Activated CD4-positive, alpha-beta memory T cell treated with anti-CD3 and anti-CD28 coated beads, Interleukin-2, amount 10 ng/mL, durations not matched to agents 7 days and 5 days (primary cell): ENCODE measurements at regions not wholly inside any gene's neighbourhood (a gene's known extent, or its start where the extent isn't known, plus 50 kb on each side); places are given as distances from the start of the nearest gene placed in this dataset.

Experiments
- CTCF ChIA-PET: fragments of 350-600 bp; sonication (Branson Sonifier 250); formaldehyde crosslinking; loops from one replicate; lab custom pipeline; 2021; ENCODE audit warnings: antibody characterized with exemption, inconsistent platforms; lab: Charles Lee
- POLR2A ChIA-PET: fragments of 350-600 bp; sonication (Branson Sonifier 250); formaldehyde crosslinking; loops from one replicate; lab custom pipeline; 2021; ENCODE audit warnings: antibody characterized with exemption; lab: Charles Lee
- DNase-seq: peaks from one replicate; pipeline ENCODE4 v3.0.0-alpha.2; 2020
- H3K27ac Mint-ChIP-seq: one replicate; pipeline ENCODE4 v1.8.0; 2021; ENCODE audit warnings: mild to moderate bottlenecking, mixed read lengths
- H3K27me3 Mint-ChIP-seq: one replicate; pipeline ENCODE4 v1.8.0; 2021; ENCODE audit warnings: mixed read lengths
- H3K36me3 Mint-ChIP-seq: one replicate; pipeline ENCODE4 v1.8.0; 2021; ENCODE audit warnings: low read depth, mixed read lengths
- H3K4me1 Mint-ChIP-seq: one replicate; pipeline ENCODE4 v1.8.0; 2021; ENCODE audit warnings: mixed read lengths
- H3K4me3 Mint-ChIP-seq: one replicate; pipeline ENCODE4 v1.8.0; 2021; ENCODE audit warnings: mild to moderate bottlenecking, mixed read lengths
- H3K9me3 Mint-ChIP-seq: one replicate; pipeline ENCODE4 v1.8.0; 2021; ENCODE audit warnings: mixed read lengths

DNA sequence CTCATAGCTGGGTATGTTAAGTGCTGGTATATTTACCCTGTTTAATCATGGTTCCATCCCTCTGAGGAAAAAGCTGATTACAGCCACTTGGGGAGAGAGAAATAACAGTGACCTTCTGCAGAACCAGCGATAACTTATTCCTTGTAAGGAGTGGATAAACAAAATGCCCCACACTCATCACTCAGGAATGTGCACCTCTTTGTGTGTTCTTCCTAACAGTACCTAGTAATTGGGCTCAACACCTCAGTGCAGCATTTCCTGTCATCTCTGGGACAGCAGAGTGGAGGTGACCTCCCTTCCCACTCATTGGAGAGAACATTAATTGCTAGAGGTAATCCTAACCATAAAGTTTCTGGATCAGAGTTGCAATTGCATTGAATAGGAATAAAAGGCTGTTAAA is 112.5 kb upstream of the F3 start:
- no peaks in the 10 kb centered on the region for H3K9me3 Mint-ChIP-seq
- no peaks in the 10 kb centered on the region for H3K36me3 Mint-ChIP-seq
- H3K27ac Mint-ChIP-seq, result no peak overlapping the region
- ChIA-PET POLR2A (no interaction called here), CTCF (no interaction called here)
- H3K4me3 Mint-ChIP-seq, result no peak overlapping the region
- H3K4me1 Mint-ChIP-seq, result no peaks in the 10 kb centered on the region
- no peaks in the 10 kb centered on the region for H3K27me3 Mint-ChIP-seq
- DNase-seq, result no peak

DNA sequence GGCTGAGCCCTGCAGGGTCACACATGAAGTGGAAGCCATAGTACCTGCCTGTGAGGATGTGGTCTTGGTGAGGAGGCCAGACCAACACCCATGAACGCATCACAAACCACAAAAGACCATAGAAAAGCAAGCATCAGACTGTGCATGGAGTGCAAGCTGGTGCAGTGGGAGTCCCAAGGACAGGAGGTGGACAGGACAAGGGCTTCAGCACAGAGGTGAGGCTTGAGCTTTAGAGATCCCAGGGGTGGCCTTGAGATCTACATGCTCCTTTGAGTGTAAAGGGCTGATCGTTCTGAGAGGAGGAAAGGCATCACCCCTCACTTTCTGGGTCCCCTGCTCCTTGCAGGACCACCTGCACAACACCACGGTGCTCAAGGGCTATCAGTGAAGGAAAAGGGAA is 111.9 kb upstream of the F3 start:
- DNase-seq, result no peak
- Mint-ChIP-seq H3K9me3 (no peaks in the 10 kb centered on the region), H3K36me3 (no peaks in the 10 kb centered on the region), H3K27me3 (no peaks in the 10 kb centered on the region), H3K4me1 (no peaks in the 10 kb centered on the region), H3K27ac (no peak overlapping the region), H3K4me3 (no peak overlapping the region)
- ChIA-PET CTCF (no interaction called here), POLR2A (no interaction called here)

DNA sequence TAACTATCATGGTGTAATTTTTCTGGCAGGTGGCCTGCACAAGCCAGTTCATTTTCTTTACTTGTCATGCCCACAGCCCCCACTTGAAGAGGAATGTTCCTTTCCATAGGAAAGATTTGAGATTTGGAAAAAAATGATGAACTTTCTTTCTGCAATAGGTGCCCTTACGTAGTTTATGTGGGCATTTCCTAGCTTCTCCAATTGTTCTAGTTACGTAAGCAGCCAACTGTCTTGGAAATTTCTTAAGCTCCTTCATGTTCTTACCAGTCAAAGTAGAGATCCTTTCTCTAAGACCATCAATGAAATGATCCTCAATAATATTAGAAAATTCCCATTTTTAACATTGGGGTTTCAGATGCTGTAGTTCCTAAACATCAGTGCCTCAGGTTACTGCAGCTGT is 109.5 kb upstream of the F3 start:
- no peaks in the 10 kb centered on the region for H3K4me1 Mint-ChIP-seq
- no peak for DNase-seq
- H3K4me3 Mint-ChIP-seq, result no peak overlapping the region
- H3K36me3 Mint-ChIP-seq, result no peaks in the 10 kb centered on the region
- H3K27me3 Mint-ChIP-seq, result no peaks in the 10 kb centered on the region
- no peaks in the 10 kb centered on the region for H3K9me3 Mint-ChIP-seq
- ChIA-PET POLR2A (no interaction called here), CTCF (no interaction called here)
- no peak overlapping the region for H3K27ac Mint-ChIP-seq

DNA sequence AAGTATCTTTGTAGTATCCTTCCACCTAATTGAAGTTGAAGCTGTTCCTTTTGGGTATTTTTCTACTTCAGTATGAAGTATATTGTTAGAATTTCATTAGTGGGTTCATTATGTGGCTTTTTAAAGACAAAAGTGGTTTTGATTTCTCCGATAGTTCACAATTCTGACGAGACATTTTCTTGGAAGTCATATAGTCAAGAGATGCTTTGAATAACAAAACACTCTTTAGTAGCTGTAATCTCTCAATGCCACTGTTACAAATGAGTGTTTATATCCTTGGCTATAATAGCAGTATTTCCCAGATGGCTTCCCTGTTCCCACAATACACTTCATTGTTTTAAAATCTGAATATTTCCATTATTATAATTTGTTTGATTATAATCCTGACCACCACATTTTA is 108.7 kb upstream of the F3 start:
- POLR2A ChIA-PET, result no interaction called here
- Mint-ChIP-seq H3K27me3 (no peaks in the 10 kb centered on the region), H3K4me3 (no peak overlapping the region), H3K4me1 (no peaks in the 10 kb centered on the region), H3K27ac (no peak overlapping the region), H3K36me3 (no peaks in the 10 kb centered on the region), H3K9me3 (no peaks in the 10 kb centered on the region)
- no peak for DNase-seq
- CTCF ChIA-PET, result no interaction called here

DNA sequence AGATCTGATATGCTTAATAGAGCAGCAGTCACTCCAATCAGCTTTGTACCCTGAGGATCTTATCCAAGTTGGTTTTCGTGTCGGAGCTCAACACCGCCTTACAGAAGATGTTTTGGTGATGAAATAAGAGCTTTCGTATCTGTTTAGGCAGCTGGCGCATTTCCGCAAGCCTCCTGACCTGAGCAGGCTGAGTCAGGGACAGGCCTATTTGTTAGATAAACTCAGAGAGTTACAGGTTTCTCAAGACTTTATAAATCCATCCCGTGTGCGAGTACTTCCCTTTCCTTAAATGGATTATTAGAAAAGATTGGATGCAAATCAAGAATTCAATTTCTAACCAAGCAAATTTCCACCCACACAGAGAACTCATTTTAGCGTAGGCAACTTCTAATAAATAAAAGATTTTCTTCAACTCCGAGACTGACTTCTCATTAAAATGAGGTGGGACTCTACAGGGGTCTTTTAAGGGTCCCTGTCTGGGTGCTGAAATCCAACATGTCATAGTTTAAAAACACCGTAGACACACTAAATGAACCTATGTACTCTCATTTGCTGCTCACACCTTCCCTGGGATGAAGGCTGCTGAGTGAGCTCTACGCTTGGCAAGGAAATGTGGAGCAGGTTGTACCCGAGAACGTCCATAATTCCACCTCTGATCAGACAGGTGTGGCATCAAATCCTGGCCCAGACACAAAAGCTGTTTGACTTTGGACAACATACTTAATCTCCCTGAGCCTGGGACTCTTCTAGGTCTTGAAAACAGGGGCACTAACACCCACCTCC is 106.9 kb upstream of the F3 start:
- ChIA-PET CTCF (no interaction called here), POLR2A (no interaction called here)
- no peaks in the 10 kb centered on the region for H3K27me3 Mint-ChIP-seq
- H3K27ac Mint-ChIP-seq, result no peak overlapping the region
- H3K4me3 Mint-ChIP-seq, result no peak overlapping the region
- H3K36me3 Mint-ChIP-seq, result no peaks in the 10 kb centered on the region
- no peaks in the 10 kb centered on the region for H3K9me3 Mint-ChIP-seq
- H3K4me1 Mint-ChIP-seq, result no peaks in the 10 kb centered on the region
- DNase-seq, result no peak

DNA sequence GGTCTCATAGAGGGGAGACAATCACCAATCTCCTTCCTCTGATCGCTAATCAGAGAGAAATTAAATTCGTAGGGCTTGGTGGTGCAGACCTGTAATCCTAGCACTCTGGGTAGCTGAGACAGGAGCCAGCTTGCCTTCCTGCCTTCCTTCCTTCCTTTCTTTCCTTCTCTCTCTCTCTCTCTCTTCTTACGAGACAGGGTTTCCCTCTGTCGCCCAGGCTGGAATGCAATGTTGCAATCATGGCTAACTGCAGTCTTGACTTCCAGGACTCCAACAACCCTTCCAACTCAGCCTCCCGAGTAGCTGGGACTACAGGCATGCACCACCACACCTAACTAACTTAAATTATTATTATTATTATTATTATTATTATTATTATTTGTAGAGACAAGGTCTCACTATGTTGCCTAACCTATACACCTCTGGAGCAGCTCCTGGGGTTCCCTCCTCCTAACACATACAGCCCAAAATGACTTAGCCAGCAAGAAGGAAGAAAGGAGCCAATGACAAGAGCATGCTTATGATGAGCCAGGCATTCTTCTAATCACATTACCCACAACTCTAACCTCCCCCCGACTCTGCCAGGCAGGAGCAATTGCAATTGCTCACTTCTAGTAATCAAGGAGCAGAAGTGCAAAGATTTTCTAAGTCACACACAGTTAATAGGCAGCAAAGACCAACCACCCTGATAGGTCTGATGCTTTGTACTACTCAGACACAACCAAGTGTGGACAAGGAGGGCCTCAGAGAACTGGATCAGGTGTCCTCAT is 105.4 kb upstream of the F3 start:
- ChIA-PET CTCF (no interaction called here), POLR2A (no interaction called here)
- H3K27me3 Mint-ChIP-seq, result no peaks in the 10 kb centered on the region

DNA sequence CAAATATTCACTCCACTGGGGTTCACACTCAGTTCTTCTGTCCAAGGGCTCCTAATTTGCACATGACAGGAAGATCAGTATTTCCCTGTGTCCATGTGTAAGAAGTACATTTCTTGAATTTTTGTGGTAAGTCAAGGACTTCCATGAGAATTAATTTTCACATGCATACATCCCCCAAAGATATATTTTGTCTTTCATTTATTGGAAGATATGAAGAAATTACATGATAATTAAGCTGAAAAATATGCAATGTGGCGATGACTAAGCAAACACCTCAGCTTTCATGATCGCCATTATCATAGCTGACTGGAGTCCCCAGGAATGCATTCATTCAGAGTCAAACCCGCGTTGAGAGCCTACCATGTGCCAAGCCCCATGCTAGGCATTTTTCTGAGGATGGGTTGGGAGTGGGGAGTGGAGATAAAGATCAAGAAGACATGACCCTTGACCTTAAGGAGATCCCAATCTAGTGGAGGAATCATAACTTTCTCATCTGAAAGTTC is 104.6 kb upstream of the F3 start:
- H3K4me3 Mint-ChIP-seq, result no peak overlapping the region
- no peaks in the 10 kb centered on the region for H3K27me3 Mint-ChIP-seq
- no peaks in the 10 kb centered on the region for H3K36me3 Mint-ChIP-seq
- no peaks in the 10 kb centered on the region for H3K4me1 Mint-ChIP-seq
- H3K9me3 Mint-ChIP-seq, result no peaks in the 10 kb centered on the region
- POLR2A ChIA-PET, result no interaction called here
- H3K27ac Mint-ChIP-seq, result no peak overlapping the region
- no peak for DNase-seq
- CTCF ChIA-PET, result no interaction called here

More for the DNA sequence above, 105.4 kb upstream of the F3 start:
- H3K9me3 Mint-ChIP-seq, result no peaks in the 10 kb centered on the region
- H3K36me3 Mint-ChIP-seq, result no peaks in the 10 kb centered on the region
- no peak for DNase-seq
- no peak overlapping the region for H3K4me3 Mint-ChIP-seq
- H3K27ac Mint-ChIP-seq, result no peak overlapping the region
- no peaks in the 10 kb centered on the region for H3K4me1 Mint-ChIP-seq

DNA sequence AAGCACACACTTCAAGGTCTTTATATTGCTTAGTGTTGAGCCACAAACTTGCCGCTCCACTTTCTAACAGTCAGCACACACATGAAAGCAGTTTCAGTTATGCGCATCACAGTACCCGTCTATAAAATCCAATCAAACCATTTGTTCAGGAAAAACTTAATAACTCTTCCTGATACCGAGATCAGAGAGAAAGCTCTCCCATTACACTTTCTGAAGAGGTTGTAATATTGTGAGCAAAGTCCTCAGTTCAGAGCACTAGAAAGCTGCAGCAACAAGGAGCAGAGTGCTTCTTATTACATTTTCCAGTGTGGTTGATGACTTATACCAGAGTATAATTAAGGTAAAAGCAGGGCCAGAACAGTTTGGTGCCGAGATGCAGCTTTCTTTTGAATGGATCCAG is 102.8 kb upstream of the F3 start:
- H3K36me3 Mint-ChIP-seq, result no peaks in the 10 kb centered on the region
- no peaks in the 10 kb centered on the region for H3K9me3 Mint-ChIP-seq
- no peaks in the 10 kb centered on the region for H3K27me3 Mint-ChIP-seq
- no peaks in the 10 kb centered on the region for H3K4me1 Mint-ChIP-seq
- CTCF ChIA-PET, result no interaction called here
- H3K27ac Mint-ChIP-seq, result no peak overlapping the region
- POLR2A ChIA-PET, result no interaction called here
- no peak for DNase-seq
- H3K4me3 Mint-ChIP-seq, result no peak overlapping the region

DNA sequence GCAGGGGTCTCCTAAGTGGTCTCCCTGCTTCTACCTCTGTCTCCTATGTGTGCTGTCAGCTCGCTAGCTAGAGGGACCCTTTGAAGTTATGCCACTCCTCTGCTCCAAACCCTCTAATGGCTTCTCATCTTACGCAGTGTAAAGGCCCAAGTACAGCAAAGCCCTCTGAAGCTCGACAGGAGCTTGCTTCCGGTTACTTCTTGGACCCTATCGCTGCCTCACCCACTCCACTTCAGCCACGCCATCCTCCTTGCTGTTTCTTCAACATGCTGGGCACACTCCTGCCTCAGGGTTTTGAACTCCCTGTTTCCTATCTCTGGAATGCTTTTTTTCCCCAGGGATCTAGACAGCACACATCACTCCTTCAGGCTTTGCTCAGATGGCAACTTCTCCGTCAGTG is 102.3 kb upstream of the F3 start:
- Mint-ChIP-seq H3K27me3 (peaks cover under 1% of the 10 kb centered on the region), H3K4me3 (no peak overlapping the region), H3K4me1 (no peaks in the 10 kb centered on the region), H3K36me3 (no peaks in the 10 kb centered on the region), H3K27ac (no peak overlapping the region), H3K9me3 (no peaks in the 10 kb centered on the region)
- ChIA-PET CTCF (no interaction called here), POLR2A (no interaction called here)
- DNase-seq, result no peak

DNA sequence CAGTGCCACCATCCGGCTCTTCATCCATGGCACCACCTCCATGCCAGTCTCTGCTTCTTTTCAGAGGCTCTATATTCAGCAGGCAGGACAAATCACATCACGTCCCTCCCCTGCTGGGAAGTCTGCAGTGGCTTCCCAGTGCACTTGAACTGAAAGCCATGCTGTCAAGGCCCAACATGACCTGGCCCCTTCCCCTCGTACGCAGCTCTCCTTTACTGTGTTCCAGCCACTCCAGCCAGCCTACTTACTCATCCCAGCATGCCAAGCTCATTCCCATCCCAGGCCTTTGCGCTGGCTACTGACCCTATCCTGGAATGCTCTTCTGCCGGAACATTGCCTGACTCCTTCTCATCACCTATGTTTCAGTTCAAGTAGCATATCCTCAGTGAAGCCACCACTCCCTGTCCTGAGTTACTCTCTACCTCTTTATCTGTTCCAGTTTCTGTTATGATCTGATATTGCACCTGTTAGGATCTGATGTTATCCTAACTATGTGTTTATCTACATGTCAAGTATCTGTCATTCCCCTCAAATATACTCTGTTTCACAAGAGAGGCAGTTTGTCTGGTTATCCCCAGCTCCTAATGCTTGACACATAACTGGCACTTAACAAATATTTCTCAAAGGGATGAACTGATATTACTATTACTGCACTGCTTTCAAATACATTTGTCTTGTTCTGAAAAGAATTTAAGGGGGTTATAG is 101.2 kb upstream of the F3 start:
- Mint-ChIP-seq H3K4me3 (no peak overlapping the region), H3K9me3 (no peaks in the 10 kb centered on the region), H3K27ac (no peak overlapping the region), H3K4me1 (no peaks in the 10 kb centered on the region), H3K27me3 (peaks cover 3% of the 10 kb centered on the region), H3K36me3 (no peaks in the 10 kb centered on the region)
- ChIA-PET POLR2A (no interaction called here), CTCF (no interaction called here)
- DNase-seq, result no peak

DNA sequence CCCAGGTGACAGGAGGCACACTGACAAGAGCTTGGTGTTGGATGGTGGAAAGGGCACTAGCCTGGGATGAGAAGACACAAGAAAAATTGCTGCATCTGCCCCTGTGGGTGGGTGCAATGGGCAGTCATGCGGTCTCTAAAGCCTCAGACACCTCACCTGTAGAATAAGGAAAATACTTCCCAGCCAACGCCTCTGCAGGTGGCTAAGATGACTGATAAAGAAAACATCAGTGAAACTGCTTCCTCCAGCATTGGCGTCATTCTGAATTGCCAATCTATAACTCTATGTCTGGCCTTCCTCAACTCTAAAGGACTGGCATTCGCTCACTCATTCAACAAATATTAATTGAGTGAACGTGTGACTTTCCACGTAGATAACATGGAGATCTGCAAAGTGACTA is 100.4 kb upstream of the F3 start:
- Mint-ChIP-seq H3K36me3 (no peaks in the 10 kb centered on the region), H3K4me3 (no peak overlapping the region), H3K9me3 (no peaks in the 10 kb centered on the region), H3K27me3 (peaks cover 3% of the 10 kb centered on the region), H3K4me1 (no peaks in the 10 kb centered on the region), H3K27ac (no peak overlapping the region)
- ChIA-PET CTCF (no interaction called here), POLR2A (no interaction called here)
- no peak for DNase-seq

DNA sequence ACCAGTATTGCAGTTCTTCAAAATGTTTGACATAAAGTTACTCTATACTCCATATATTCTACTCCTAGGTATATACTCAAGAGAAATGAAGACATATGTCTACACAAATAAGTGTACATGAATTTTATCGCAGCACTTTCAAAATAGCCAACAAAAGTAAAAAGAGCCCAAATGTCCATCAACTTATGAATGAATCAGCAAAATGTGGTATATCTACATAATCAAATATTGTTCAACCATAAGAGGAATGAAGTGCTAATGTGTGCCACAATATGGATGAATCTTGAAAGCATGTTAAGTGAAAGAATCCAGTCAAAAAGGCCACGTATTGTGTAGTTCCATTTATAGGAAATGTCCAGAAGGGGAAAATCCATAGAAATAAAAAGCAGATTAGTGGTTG is 98.6 kb upstream of the F3 start:
- Mint-ChIP-seq H3K27me3 (peaks cover 3% of the 10 kb centered on the region), H3K36me3 (no peaks in the 10 kb centered on the region), H3K4me1 (no peaks in the 10 kb centered on the region), H3K4me3 (no peak overlapping the region), H3K27ac (no peak overlapping the region), H3K9me3 (no peaks in the 10 kb centered on the region)
- ChIA-PET POLR2A (no interaction called here), CTCF (no interaction called here)
- no peak for DNase-seq

DNA sequence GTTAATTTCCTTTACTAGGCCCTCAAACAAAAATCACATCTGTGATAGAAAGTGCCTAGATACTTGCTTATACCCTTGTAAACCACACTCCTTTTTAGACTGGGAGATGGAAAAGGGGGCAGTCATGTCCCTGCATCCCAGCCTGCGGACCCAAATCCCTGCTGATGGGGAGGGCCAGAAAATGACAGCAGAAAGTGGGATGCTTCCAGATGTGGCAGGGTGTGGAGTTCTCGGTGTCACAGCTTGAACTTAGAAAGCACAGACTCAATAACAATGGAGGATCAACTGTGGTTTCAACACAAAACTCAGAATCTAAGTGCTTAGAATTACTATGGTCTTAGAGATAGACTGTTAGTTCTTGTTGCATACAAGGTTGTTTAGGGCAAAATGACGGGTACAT is 95.6 kb upstream of the F3 start:
- Mint-ChIP-seq H3K4me3 (no peak overlapping the region), H3K4me1 (no peaks in the 10 kb centered on the region), H3K36me3 (no peaks in the 10 kb centered on the region), H3K27ac (no peak overlapping the region), H3K9me3 (no peaks in the 10 kb centered on the region), H3K27me3 (peaks cover 3% of the 10 kb centered on the region)
- ChIA-PET POLR2A (no interaction called here), CTCF (interaction anchor here (1.0 kb wide), 1 partner anchor 217 kb away, joined by 3 read pairs; no protein-coding TSS in a partner anchor)
- no peak for DNase-seq
